HG03460 (cell line): ENCODE measurements at regions not wholly inside any gene's neighbourhood (a gene's known extent, or its start where the extent isn't known, plus 50 kb on each side); places are given as distances from the start of the nearest gene placed in this dataset.

Experiments used
- ATAC-seq: cut with Tn5 transposase; IDR thresholded peaks from one replicate; pipeline ENCODE4 v1.9.1; 2021; ENCODE audit not compliant: unreplicated experiment

- ATAC-seq = no peak
These were observed 109.6 kb downstream of the WDR11 start for GRCh38 chr10:120960725-120961124.

GRCh38 chr10:120961795-120962755, 110.9 kb downstream of the WDR11 start:
- no peak for ATAC-seq

GRCh38 chr10:120962756-120963593, 111.8 kb downstream of the WDR11 start:
- ATAC-seq = no peak

- ATAC-seq = no peak
These were observed 112.5 kb downstream of the WDR11 start for GRCh38 chr10:120963594-120964220.

GRCh38 chr10:120966657-120967045, 115.5 kb downstream of the WDR11 start:
- ATAC-seq = no peak

- no peak for ATAC-seq
These were observed 118.1 kb downstream of the WDR11 start for GRCh38 chr10:120969219-120969645.

- ATAC-seq = no peak
These were observed 119.7 kb downstream of the WDR11 start for GRCh38 chr10:120970595-120971529.

- no peak for ATAC-seq
These were observed 120.5 kb downstream of the WDR11 start for GRCh38 chr10:120971671-120972070.

GRCh38 chr10:120972259-120972658, 121.1 kb downstream of the WDR11 start:
- ATAC-seq = no peak

- ATAC-seq = no peak
These were observed 124.1 kb downstream of the WDR11 start for GRCh38 chr10:120975072-120975867.

- no peak for ATAC-seq
These were observed 124.7 kb downstream of the WDR11 start for GRCh38 chr10:120975868-120976225.

- ATAC-seq = no peak
These were observed 126.7 kb downstream of the WDR11 start for GRCh38 chr10:120977897-120978296.

- ATAC-seq = no peak
These were observed 127.6 kb downstream of the WDR11 start for GRCh38 chr10:120978589-120979252.

GRCh38 chr10:120979435-120980278, 128.5 kb downstream of the WDR11 start:
- no peak for ATAC-seq

- no peak for ATAC-seq
These were observed 129.4 kb downstream of the WDR11 start for GRCh38 chr10:120980279-120981255.

- no peak for ATAC-seq
These were observed 130.6 kb downstream of the WDR11 start for GRCh38 chr10:120981601-120982391.
